ENCODE measurements at regions not wholly inside any gene's neighbourhood (a gene's known extent, or its start where the extent isn't known, plus 50 kb on each side); places are given as distances from the start of the nearest gene placed in this dataset.
"Not testable (repeated sequence)": the region's sequence is repeated elsewhere in the genome, so short reads cannot be mapped to it uniquely, and the experiment has no call there.

DNA sequence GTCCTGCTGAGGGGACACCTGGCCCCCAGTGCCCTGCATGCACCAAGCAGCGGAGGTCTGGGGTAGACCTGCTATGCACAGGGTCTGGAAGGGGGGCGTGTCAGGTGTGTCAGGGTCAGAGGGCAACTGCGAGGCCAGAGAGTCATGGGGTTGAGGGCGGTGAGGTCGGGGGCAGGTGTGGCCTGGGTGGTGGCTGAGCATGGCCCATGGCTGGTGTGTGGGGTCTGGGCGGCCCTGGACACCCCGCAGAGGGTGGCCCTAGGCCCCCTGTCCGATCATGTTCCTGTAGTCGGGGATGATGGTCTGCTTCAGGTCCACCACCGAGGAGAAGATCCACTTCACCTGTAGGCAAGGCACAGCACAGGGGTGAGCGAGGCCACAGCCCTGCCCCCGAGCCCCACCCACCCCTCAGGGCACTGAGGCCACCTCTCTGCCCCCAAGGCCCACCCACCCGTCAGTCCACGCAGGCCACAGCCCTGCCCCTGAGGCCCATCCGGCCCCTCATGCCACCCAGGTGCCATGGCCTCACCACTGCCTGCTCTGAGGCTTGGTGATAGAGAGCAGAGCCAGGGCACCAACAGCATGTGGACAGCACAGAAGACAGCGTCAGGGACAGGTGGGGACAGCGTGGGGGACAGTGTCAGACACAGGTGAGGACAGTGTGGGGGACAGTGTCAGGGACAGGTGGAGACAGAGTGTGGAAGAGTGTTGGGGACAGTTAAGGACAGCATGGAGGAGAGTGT lies 211.3 kb downstream of the TMEM121 start:
- Histone ChIP-seq H3K4me3 (no peak overlapping the region), H3K27ac (no peak overlapping the region), H4K20me1 (ENCODE audit: insufficient read depth) (no peaks in the 10 kb centered on the region), H3K36me3 (ENCODE audit: low read depth) (no peaks in the 10 kb centered on the region), H3K9ac (no peak overlapping the region), H3K9me2 (ENCODE audit: insufficient read depth) (no peaks in the 10 kb centered on the region), H3K4me1 (ENCODE audit: insufficient read depth) (no peaks in the 10 kb centered on the region), H3F3A (ENCODE audit: insufficient read depth) (no peaks in the 10 kb centered on the region), H3K27me3 (replicated peaks; ENCODE audit: insufficient read depth) (no peaks in the 10 kb centered on the region), H2AFZ (no peak overlapping the region), H3K4me2 (ENCODE audit: unreplicated experiment) (no peak overlapping the region), H3K79me2 (ENCODE audit: insufficient read depth) (no peaks in the 10 kb centered on the region), H3K9me3 (ENCODE audit: low read depth) (no peaks in the 10 kb centered on the region)
- TF ChIP-seq EZH2phosphoT487 (IDR thresholded peaks at IDR 0.05; ENCODE audit: insufficient read depth, low read depth) (no peak), EZH2 (IDR thresholded peaks at IDR 0.05; ENCODE audit: insufficient read depth, poor library complexity, severe bottlenecking) (no peak)
- DNase-seq, result no peak
- 27 to 32% methylated on average over 11 to 14 of the region's 17 CpGs for WGBS, 2 experiments (ENCODE audit: low coverage in 1 of 2, low lambda C conversion rate in 2 of 2, missing lambda C conversion rate in 2 of 2)
- in situ Hi-C loops (cut with MboI), result no loop called here

- no peak for DNase-seq
- Histone ChIP-seq H3K9me3 (ENCODE audit: low read depth) (no peaks in the 10 kb centered on the region), H2AFZ (no peak overlapping the region), H3F3A (ENCODE audit: insufficient read depth) (no peaks in the 10 kb centered on the region), H3K4me2 (ENCODE audit: unreplicated experiment) (no peak overlapping the region), H3K9me2 (ENCODE audit: insufficient read depth) (no peaks in the 10 kb centered on the region), H3K9ac (no peak overlapping the region), H4K20me1 (ENCODE audit: insufficient read depth) (no peaks in the 10 kb centered on the region), H3K79me2 (ENCODE audit: insufficient read depth) (no peaks in the 10 kb centered on the region), H3K27ac (no peak overlapping the region), H3K27me3 (replicated peaks; ENCODE audit: insufficient read depth) (no peaks in the 10 kb centered on the region), H3K36me3 (ENCODE audit: low read depth) (no peaks in the 10 kb centered on the region), H3K4me3 (no peak overlapping the region), H3K4me1 (ENCODE audit: insufficient read depth) (no peaks in the 10 kb centered on the region)
- WGBS, 2 experiments (ENCODE audit: low coverage in 1 of 2, low lambda C conversion rate in 2 of 2, missing lambda C conversion rate in 2 of 2), result 54% methylated on average over 8 of the region's 8 CpGs; no CpG with 5 or more reads in 1 of the 2 experiments
- in situ Hi-C loops (cut with MboI), result no loop called here
- TF ChIP-seq EZH2 (IDR thresholded peaks at IDR 0.05; ENCODE audit: insufficient read depth, poor library complexity, severe bottlenecking) (no peak), EZH2phosphoT487 (IDR thresholded peaks at IDR 0.05; ENCODE audit: insufficient read depth, low read depth) (no peak)
Measured at GRCh38 chr14:105738638-105739037, 212.3 kb downstream of the TMEM121 start.

DNA sequence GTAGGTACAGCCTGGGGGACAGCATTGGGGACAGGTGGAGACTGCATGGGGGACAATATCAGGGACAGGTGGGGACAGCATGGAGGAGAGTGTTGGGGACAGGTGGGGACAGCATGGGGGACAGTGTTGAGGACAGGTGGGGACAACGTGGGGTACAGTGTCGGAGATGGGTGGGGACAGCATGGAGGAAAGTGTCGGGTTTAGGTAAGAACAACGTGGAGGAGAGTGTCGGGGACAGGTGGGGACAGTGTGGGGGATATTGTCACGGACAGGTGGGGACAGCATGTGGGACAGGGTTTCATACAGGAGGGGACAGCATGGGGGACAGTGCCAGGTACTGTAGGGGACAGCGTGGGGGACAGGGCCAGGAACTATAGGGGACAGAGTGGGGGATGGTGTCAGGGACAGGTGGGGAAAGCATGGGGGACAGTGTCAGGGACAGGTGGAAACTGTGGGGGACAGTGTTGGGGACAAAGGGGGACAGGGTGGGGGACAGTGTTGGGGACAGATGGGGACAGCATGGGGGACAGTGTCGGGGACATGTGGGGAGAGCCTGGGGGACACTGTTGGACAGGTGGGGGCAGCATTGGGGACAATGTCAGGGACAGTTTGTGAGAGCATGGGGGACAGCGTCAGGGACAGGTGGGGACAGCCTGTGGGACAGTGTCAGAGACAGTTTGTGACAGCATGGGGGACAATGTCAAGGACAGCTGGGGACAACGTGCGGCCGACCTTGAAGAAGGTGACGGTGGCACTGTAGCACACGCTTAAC lies 213.1 kb downstream of the TMEM121 start:
- DNase-seq, result no peak

GRCh38 chr14:105740272-105740671 lies 213.9 kb downstream of the TMEM121 start:
- H4K20me1 ChIP-seq (ENCODE audit: insufficient read depth); H3K79me2 ChIP-seq (ENCODE audit: insufficient read depth); DNase-seq; H3K27ac ChIP-seq; H3K9me3 ChIP-seq (ENCODE audit: low read depth); in situ Hi-C loops (cut with MboI); H2AFZ ChIP-seq; H3K4me1 ChIP-seq (ENCODE audit: insufficient read depth); H3K27me3 ChIP-seq (replicated peaks; ENCODE audit: insufficient read depth); H3K36me3 ChIP-seq (ENCODE audit: low read depth); H3K9me2 ChIP-seq (ENCODE audit: insufficient read depth); H3F3A ChIP-seq (ENCODE audit: insufficient read depth); H3K9ac ChIP-seq; H3K4me2 ChIP-seq (ENCODE audit: unreplicated experiment); H3K4me3 ChIP-seq: not testable (repeated sequence)
- WGBS, 2 experiments (ENCODE audit: low coverage in 1 of 2, low lambda C conversion rate in 2 of 2, missing lambda C conversion rate in 2 of 2), result 48 to 56% methylated on average over 10 to 13 of the region's 18 CpGs

More for the DNA sequence above, 213.1 kb downstream of the TMEM121 start:
- Histone ChIP-seq H3K4me2 (ENCODE audit: unreplicated experiment) (no peak overlapping the region), H3K4me1 (ENCODE audit: insufficient read depth) (no peaks in the 10 kb centered on the region), H4K20me1 (ENCODE audit: insufficient read depth) (no peaks in the 10 kb centered on the region), H3K79me2 (ENCODE audit: insufficient read depth) (no peaks in the 10 kb centered on the region), H3F3A (ENCODE audit: insufficient read depth) (no peaks in the 10 kb centered on the region), H3K36me3 (ENCODE audit: low read depth) (no peaks in the 10 kb centered on the region), H3K4me3 (no peak overlapping the region), H3K9me3 (ENCODE audit: low read depth) (no peaks in the 10 kb centered on the region), H2AFZ (no peak overlapping the region), H3K27me3 (replicated peaks; ENCODE audit: insufficient read depth) (no peaks in the 10 kb centered on the region), H3K9ac (no peak overlapping the region), H3K9me2 (ENCODE audit: insufficient read depth) (no peaks in the 10 kb centered on the region), H3K27ac (no peak overlapping the region)
- no peak for TF ChIP-seq EZH2phosphoT487 (IDR thresholded peaks at IDR 0.05; ENCODE audit: insufficient read depth, low read depth)
- TF ChIP-seq EZH2 (IDR thresholded peaks at IDR 0.05; ENCODE audit: insufficient read depth, poor library complexity, severe bottlenecking), result no peak
- in situ Hi-C loops (cut with MboI), result no loop called here
- WGBS, 2 experiments (ENCODE audit: low coverage in 1 of 2, low lambda C conversion rate in 2 of 2, missing lambda C conversion rate in 2 of 2), result 46 to 52% methylated on average over 5 to 13 of the region's 14 CpGs

DNA sequence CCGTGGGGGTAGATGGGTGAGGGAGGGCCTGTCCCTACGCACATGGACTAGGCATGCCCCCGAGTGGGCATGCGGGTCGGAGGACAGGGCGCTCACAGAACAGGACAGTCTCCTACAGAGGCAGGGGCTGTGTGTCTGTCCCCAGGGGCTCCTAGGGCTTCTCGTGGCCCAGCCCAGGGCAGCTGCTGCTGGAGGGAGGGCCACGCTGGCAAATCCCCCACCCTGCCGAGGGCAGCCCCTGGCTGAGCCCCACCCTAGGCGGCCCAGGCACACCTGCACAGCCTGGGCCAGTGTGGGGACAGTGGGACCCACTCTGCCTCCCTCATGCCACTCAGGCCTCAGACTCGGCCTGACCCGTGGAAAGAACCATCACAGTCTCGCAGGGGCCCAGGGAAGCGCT lies 214.6 kb downstream of the TMEM121 start:
- H3K79me2 ChIP-seq (ENCODE audit: insufficient read depth); DNase-seq; H3K4me3 ChIP-seq; H3K27me3 ChIP-seq (replicated peaks; ENCODE audit: insufficient read depth); H4K20me1 ChIP-seq (ENCODE audit: insufficient read depth); H3K9me2 ChIP-seq (ENCODE audit: insufficient read depth); H3K27ac ChIP-seq; H3K36me3 ChIP-seq (ENCODE audit: low read depth); H3K4me1 ChIP-seq (ENCODE audit: insufficient read depth); H3K9ac ChIP-seq; in situ Hi-C loops (cut with MboI); H3F3A ChIP-seq (ENCODE audit: insufficient read depth); H3K4me2 ChIP-seq (ENCODE audit: unreplicated experiment); H2AFZ ChIP-seq; H3K9me3 ChIP-seq (ENCODE audit: low read depth): not testable (repeated sequence)
- WGBS, 2 experiments (ENCODE audit: low coverage in 1 of 2, low lambda C conversion rate in 2 of 2, missing lambda C conversion rate in 2 of 2), result 15 to 17% methylated on average over 3 to 4 of the region's 14 CpGs

DNA sequence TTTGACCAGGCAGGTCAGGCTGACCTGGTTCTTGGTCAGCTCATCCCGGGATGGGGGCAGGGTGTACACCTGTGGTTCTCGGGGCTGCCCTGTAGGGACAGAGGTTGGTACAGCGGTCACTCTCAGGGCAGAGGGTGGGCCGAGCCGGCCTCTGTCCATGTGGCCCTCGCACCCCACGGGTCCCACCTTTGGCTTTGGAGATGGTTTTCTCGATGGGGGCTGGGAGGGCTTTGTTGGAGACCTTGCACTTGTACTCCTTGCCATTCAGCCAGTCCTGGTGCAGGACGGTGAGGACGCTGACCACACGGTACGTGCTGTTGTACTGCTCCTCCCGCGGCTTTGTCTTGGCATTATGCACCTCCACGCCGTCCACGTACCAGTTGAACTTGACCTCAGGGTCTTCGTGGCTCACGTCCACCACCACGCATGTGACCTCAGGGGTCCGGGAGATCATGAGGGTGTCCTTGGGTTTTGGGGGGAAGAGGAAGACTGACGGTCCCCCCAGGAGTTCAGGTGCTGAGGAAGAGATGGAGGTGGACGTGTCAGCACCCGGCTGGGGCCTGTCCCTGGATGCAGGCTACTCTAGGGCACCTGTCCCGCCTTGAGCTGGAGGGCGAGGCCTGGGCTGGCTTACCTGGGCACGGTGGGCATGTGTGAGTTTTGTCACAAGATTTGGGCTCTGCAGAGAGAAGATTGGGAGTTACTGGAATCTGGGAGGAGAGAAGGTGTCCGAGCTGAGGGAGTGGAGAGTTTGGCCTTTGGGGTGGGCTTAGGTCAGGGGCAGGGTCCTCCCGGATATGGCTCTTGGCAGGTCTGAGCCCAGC lies 215.5 kb downstream of the TMEM121 start:
- H3K9me3 ChIP-seq (ENCODE audit: low read depth); H3K27me3 ChIP-seq (replicated peaks; ENCODE audit: insufficient read depth); H3F3A ChIP-seq (ENCODE audit: insufficient read depth); H4K20me1 ChIP-seq (ENCODE audit: insufficient read depth); H3K4me1 ChIP-seq (ENCODE audit: insufficient read depth); in situ Hi-C loops (cut with MboI); H3K79me2 ChIP-seq (ENCODE audit: insufficient read depth); DNase-seq; H3K4me2 ChIP-seq (ENCODE audit: unreplicated experiment); H3K27ac ChIP-seq; H3K4me3 ChIP-seq; H3K9ac ChIP-seq; H2AFZ ChIP-seq; H3K9me2 ChIP-seq (ENCODE audit: insufficient read depth); H3K36me3 ChIP-seq (ENCODE audit: low read depth): not testable (repeated sequence)
- 55 to 56% methylated on average over 28 to 29 of the region's 29 CpGs for whole genome bisulfite sequencing, 2 experiments (ENCODE audit: low coverage in 1 of 2, low lambda C conversion rate in 2 of 2, missing lambda C conversion rate in 2 of 2)
